Right lobe of liver (tissue), 4 donors: ENCODE measurements at regions not wholly inside any gene's neighbourhood (a gene's known extent, or its start where the extent isn't known, plus 50 kb on each side); places are given as distances from the start of the nearest gene placed in this dataset.

ENCODE experiments used
- CTCF ChIP-seq, 4 donors: fragments of 200-600 bp in 3 of 4; fragments of 450-650 bp in 1 of 4; IDR thresholded peaks; one replicate each; pipeline versions ENCODE4 v1.5.1 to v1.8.0; 2016 to 2022; ENCODE audit warnings: antibody characterized with exemption in 4 of 4, mild to moderate bottlenecking in 2 of 4
- POLR2A ChIP-seq: fragments of 450-650 bp; IDR thresholded peaks from one replicate; pipeline ENCODE4 v1.6.1; 2017; ENCODE audit warnings: antibody characterized with exemption, mild to moderate bottlenecking
- donor health status: DM: no; HTN: no; CAD: no.
- donor health status: DM: no; HTN: no; CAD: no.
- donor health status: DM: no; HTN: yes; CAD: no.

DNA sequence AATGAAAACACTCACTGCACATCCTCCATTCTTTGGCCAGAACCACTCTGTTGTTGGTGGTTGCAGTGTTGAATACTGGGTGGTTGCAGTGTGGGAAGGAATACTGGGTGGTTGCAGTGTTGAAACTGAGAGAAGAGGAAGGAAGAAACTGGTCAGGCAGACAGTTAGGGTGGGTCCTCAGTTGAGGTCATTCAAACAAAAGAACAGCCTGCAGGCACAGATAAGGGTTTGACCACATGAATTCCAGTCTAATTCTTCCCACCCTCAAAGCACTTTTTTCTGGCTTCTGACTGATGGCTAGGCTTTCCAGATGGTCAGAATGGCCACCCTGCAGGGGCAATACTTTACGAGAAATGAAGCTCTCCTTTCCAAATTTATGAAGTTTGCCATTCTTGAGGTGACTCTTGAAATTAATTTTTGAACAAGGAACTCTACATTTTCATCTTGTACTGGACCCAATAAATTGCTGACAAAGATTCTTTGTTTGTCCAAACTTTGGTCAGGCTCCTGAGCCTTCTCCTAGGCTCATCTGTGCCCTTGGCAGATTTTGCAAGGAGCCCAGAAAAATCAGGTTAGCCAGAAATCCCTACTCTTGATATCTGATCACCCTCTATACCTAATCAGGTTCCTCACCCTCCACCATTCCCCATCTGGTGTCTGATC lies 596.6 kb upstream of the CDH5 start:
- TF ChIP-seq CTCF (IDR thresholded peaks at IDR 0.05) (no peak), POLR2A (no peak)
